ENCODE measurements at regions not wholly inside any gene's neighbourhood (a gene's known extent, or its start where the extent isn't known, plus 50 kb on each side); places are given as distances from the start of the nearest gene placed in this dataset.

DNA sequence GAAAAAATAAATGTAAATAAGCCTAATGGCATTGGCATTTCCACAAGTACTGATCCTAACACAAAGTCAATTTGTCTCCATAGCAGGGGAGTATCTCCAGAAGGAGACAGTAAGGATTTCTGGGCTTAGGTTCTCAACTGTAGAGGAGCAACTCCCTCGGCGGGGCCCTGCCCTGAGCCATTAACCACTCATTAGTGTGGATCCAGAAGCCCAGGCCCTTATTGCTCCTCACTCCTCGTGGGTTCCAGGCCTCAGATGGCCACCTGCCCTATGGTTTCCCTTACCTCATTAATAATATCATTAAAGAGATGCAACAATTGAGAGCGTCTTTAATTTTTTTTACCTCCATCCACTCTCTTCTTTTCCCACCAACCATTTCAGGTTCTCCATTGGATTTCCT lies 85.3 kb upstream of the CLDN18 start:
- no peak for FAIRE-seq
- 3% methylated on average over 4 of the region's 4 CpGs for WGBS (ENCODE audit: missing lambda C conversion rate)
- no peaks in the 10 kb centered on the region for H3K4me1 ChIP-seq
- ATAC-seq: no peak
- H3K9me3 ChIP-seq: no peaks in the 10 kb centered on the region
- POLR2A ChIA-PET: no interaction called here
- CTCF ChIA-PET: no interaction called here
- TF ChIP-seq RARB (CRISPR knock-in tag; IDR thresholded peaks at IDR 0.05) (no peak), BHLHE40 (IDR thresholded peaks at IDR 0.05; ENCODE audit: low read depth, low read length) (no peak), KDM1A (IDR thresholded peaks at IDR 0.05; ENCODE audit: low read depth) (no peak), CBX8 (IDR thresholded peaks at IDR 0.05) (no peak), FOSL2 (IDR thresholded peaks at IDR 0.05) (no peak), FOSL2 (CRISPR knock-in tag; IDR thresholded peaks at IDR 0.05) (no peak), RCOR1 (IDR thresholded peaks at IDR 0.05; ENCODE audit: low read depth, low read length) (no peak), MYC (IDR thresholded peaks at IDR 0.05; ENCODE audit: borderline replicate concordance, low read length) (no peak)
- TF ChIP-seq, protein P1, sequence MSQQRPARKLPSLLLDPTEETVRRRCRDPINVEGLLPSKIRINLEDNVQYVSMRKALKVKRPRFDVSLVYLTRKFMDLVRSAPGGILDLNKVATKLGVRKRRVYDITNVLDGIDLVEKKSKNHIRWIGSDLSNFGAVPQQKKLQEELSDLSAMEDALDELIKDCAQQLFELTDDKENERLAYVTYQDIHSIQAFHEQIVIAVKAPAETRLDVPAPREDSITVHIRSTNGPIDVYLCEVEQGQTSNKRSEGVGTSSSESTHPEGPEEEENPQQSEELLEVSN (IDR thresholded peaks at IDR 0.05; ENCODE audit: borderline replicate concordance, low read depth): no peak
- TF ChIP-seq, protein P2, sequence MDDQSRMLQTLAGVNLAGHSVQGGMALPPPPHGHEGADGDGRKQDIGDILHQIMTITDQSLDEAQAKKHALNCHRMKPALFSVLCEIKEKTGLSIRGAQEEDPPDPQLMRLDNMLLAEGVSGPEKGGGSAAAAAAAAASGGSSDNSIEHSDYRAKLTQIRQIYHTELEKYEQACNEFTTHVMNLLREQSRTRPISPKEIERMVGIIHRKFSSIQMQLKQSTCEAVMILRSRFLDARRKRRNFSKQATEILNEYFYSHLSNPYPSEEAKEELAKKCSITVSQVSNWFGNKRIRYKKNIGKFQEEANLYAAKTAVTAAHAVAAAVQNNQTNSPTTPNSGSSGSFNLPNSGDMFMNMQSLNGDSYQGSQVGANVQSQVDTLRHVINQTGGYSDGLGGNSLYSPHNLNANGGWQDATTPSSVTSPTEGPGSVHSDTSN (IDR thresholded peaks at IDR 0.05): no peak
- no peak for DNase-seq (ENCODE audit: low read depth in 1 of 2, low spot score in 1 of 2)
- H3K4me3 ChIP-seq: no peak overlapping the region
- no peak overlapping the region for H3K4me2 ChIP-seq
- no peak overlapping the region for H3K27ac ChIP-seq

DNA sequence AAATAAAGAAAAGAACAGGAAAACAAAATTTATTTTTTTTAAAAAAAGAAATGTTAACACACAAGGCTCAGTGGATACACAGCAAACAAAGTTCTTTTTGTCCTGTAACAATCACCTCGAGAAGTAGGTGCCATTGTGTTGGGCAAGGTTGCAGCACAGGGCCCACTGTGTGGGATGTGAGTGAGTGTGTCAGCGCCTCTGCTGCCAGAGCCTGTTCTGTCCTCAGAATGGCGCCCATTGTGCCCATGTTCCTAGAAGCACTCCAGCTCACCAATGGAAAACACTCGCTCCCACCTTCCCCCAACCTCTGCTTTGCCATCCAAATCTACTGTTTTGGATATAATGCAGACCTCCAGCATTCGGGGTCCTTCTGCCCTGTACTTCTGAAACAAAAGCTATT lies 84.9 kb upstream of the CLDN18 start:
- POLR2A ChIA-PET: no interaction called here
- no peak for DNase-seq (ENCODE audit: low read depth in 1 of 2, low spot score in 1 of 2)
- no peak for FAIRE-seq
- CTCF ChIA-PET: no interaction called here
- Histone ChIP-seq H3K4me2 (no peak overlapping the region), H3K4me3 (no peak overlapping the region), H3K9me3 (no peaks in the 10 kb centered on the region), H3K4me1 (no peaks in the 10 kb centered on the region), H3K27ac (no peak overlapping the region)
- ATAC-seq: no peak
- no peak for TF ChIP-seq HEYL (CRISPR knock-in tag; IDR thresholded peaks at IDR 0.05)
- no peak for TF ChIP-seq ZC3H11A (IDR thresholded peaks at IDR 0.05)
- no peak for TF ChIP-seq RARB (CRISPR knock-in tag; IDR thresholded peaks at IDR 0.05)
- no peak for TF ChIP-seq NPAS2 (CRISPR knock-in tag; IDR thresholded peaks at IDR 0.05; ENCODE audit: borderline replicate concordance)
- under 1% methylated on average over 5 of the region's 5 CpGs for WGBS (ENCODE audit: missing lambda C conversion rate)

DNA sequence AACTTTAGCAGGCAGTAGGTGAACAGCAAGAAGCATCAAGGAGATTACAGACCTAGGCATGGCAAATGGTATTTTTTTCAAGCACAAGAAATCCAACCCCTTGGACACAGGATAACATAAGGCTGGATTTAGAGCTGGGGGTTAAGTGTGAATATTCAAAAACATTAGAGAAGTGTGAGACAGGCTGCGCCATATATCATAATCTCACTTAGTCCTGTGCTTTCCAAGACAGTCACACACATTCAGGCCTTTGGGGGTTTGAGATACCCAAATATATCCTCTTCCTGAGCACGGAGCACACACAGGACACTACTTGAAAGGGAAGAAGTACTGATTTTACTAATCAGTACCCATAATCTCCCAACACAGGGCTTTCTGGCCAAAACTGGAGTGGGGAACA lies 83.0 kb upstream of the CLDN18 start:
- no peak overlapping the region for H3K4me2 ChIP-seq
- ChIA-PET POLR2A (no interaction called here), CTCF (no interaction called here)
- no peak for TF ChIP-seq MAZ (IDR thresholded peaks at IDR 0.05; ENCODE audit: borderline replicate concordance, low read depth, low read length)
- no peak for TF ChIP-seq EHMT2 (IDR thresholded peaks at IDR 0.05; ENCODE audit: low read depth)
- TF ChIP-seq FOSB (CRISPR knock-in tag; IDR thresholded peaks at IDR 0.05): no peak
- TF ChIP-seq RFX5 (IDR thresholded peaks at IDR 0.05): no peak
- TF ChIP-seq, protein P3, sequence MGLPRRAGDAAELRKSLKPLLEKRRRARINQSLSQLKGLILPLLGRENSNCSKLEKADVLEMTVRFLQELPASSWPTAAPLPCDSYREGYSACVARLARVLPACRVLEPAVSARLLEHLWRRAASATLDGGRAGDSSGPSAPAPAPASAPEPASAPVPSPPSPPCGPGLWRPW (IDR thresholded peaks at IDR 0.05): no peak
- TF ChIP-seq, protein P4, sequence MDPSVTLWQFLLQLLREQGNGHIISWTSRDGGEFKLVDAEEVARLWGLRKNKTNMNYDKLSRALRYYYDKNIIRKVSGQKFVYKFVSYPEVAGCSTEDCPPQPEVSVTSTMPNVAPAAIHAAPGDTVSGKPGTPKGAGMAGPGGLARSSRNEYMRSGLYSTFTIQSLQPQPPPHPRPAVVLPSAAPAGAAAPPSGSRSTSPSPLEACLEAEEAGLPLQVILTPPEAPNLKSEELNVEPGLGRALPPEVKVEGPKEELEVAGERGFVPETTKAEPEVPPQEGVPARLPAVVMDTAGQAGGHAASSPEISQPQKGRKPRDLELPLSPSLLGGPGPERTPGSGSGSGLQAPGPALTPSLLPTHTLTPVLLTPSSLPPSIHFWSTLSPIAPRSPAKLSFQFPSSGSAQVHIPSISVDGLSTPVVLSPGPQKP (IDR thresholded peaks at IDR 0.05; ENCODE audit: low read depth, low read length): no peak
- no peak for TF ChIP-seq CBX2 (IDR thresholded peaks at IDR 0.05; ENCODE audit: borderline replicate concordance, low read depth)
- TF ChIP-seq EP300 (IDR thresholded peaks at IDR 0.05): no peak
- no peak for TF ChIP-seq TFCP2L1 (CRISPR knock-in tag; IDR thresholded peaks at IDR 0.05)
- TF ChIP-seq CBX8 (IDR thresholded peaks at IDR 0.05): no peak
- TF ChIP-seq ESRRA (IDR thresholded peaks at IDR 0.05; ENCODE audit: borderline replicate concordance, low read length): no peak
- TF ChIP-seq NFE2L2 (conservative IDR thresholded peaks at IDR 0.05; ENCODE audit: low read length): no peak
- TF ChIP-seq EHF (CRISPR knock-in tag; IDR thresholded peaks at IDR 0.05): no peak
- no peak for TF ChIP-seq POLR2AphosphoS2 (conservative IDR thresholded peaks at IDR 0.05; ENCODE audit: low read length)
- no peak for TF ChIP-seq KDM5A (IDR thresholded peaks at IDR 0.05)
- no peak for TF ChIP-seq RAD21 (conservative IDR thresholded peaks at IDR 0.05 in 1 of 2, IDR thresholded peaks at IDR 0.05 in 1 of 2)
- no peak for TF ChIP-seq HOXB5 (CRISPR knock-in tag; IDR thresholded peaks at IDR 0.05)
- no peak for TF ChIP-seq ZNF302 (CRISPR knock-in tag; IDR thresholded peaks at IDR 0.05)
- TF ChIP-seq SMC3 (IDR thresholded peaks at IDR 0.05): no peak
- H3K27ac ChIP-seq: no peak overlapping the region
- DNase-seq (ENCODE audit: low read depth in 1 of 2, low spot score in 1 of 2) (no peak), ATAC-seq (no peak), FAIRE-seq (no peak)
- no peak overlapping the region for H3K4me3 ChIP-seq
- 0% methylated on average over 2 of the region's 2 CpGs for WGBS (ENCODE audit: missing lambda C conversion rate)
- H3K9me3 ChIP-seq: no peaks in the 10 kb centered on the region
- no peaks in the 10 kb centered on the region for H3K4me1 ChIP-seq

Measured in A549 (cell line).